ENCODE measurements at regions not wholly inside any gene's neighbourhood (a gene's known extent, or its start where the extent isn't known, plus 50 kb on each side); places are given as distances from the start of the nearest gene placed in this dataset.

DNA sequence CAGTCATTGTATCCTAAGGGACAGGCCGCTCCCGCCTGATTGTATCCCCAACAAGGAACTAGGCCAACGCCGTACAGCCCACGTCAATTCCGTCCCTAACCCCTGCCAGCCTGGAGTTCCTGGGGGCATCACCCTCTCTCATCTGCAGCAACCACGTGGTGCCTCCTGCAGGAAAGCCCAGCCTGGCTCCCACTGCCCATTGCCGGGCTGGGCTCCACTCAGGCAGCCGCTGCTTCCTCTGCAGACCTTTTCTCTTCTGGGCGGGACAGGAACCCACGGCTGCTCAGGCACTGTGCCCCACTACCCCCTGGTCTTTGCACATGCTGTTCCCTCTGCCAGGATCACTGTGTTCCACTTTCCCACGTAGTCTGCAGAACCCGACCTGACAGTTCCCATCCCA lies 212.2 kb downstream of the TFCP2L1 start:
- Histone ChIP-seq H3K4me1 (ENCODE audit: insufficient read depth) (peaks cover 9% of the 10 kb centered on the region), H3K9me2 (replicated peaks; ENCODE audit: insufficient read depth) (no peaks in the 10 kb centered on the region), H3K4me2 (no peak overlapping the region), H3K9me3 (ENCODE audit: low read depth) (no peaks in the 10 kb centered on the region), H4K20me1 (ENCODE audit: insufficient read depth, poor library complexity, severe bottlenecking) (no peaks in the 10 kb centered on the region), H2AFZ (no peak overlapping the region), H3K4me3 (no peak overlapping the region), H3K27me3 (peaks cover 38% of the 10 kb centered on the region), H3K27ac (no peak overlapping the region), H3K36me3 (replicated peaks; ENCODE audit: insufficient read depth, low read depth) (no peaks in the 10 kb centered on the region), H3K79me2 (no peaks in the 10 kb centered on the region)
- no peak for DNase-seq (ENCODE audit: low spot score)
- WGBS (ENCODE audit: low lambda C conversion rate, missing lambda C conversion rate) = 89% methylated on average over 13 of the region's 13 CpGs
- TF ChIP-seq, protein P1, sequence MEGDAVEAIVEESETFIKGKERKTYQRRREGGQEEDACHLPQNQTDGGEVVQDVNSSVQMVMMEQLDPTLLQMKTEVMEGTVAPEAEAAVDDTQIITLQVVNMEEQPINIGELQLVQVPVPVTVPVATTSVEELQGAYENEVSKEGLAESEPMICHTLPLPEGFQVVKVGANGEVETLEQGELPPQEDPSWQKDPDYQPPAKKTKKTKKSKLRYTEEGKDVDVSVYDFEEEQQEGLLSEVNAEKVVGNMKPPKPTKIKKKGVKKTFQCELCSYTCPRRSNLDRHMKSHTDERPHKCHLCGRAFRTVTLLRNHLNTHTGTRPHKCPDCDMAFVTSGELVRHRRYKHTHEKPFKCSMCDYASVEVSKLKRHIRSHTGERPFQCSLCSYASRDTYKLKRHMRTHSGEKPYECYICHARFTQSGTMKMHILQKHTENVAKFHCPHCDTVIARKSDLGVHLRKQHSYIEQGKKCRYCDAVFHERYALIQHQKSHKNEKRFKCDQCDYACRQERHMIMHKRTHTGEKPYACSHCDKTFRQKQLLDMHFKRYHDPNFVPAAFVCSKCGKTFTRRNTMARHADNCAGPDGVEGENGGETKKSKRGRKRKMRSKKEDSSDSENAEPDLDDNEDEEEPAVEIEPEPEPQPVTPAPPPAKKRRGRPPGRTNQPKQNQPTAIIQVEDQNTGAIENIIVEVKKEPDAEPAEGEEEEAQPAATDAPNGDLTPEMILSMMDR (IDR thresholded peaks at IDR 0.05; ENCODE audit: poor library complexity) = no peak
- TF ChIP-seq EZH2 (IDR thresholded peaks at IDR 0.05; ENCODE audit: borderline replicate concordance) (no peak), EZH2phosphoT487 (IDR thresholded peaks at IDR 0.05; ENCODE audit: low read depth, severe bottlenecking, unreplicated experiment) (no peak)

DNA sequence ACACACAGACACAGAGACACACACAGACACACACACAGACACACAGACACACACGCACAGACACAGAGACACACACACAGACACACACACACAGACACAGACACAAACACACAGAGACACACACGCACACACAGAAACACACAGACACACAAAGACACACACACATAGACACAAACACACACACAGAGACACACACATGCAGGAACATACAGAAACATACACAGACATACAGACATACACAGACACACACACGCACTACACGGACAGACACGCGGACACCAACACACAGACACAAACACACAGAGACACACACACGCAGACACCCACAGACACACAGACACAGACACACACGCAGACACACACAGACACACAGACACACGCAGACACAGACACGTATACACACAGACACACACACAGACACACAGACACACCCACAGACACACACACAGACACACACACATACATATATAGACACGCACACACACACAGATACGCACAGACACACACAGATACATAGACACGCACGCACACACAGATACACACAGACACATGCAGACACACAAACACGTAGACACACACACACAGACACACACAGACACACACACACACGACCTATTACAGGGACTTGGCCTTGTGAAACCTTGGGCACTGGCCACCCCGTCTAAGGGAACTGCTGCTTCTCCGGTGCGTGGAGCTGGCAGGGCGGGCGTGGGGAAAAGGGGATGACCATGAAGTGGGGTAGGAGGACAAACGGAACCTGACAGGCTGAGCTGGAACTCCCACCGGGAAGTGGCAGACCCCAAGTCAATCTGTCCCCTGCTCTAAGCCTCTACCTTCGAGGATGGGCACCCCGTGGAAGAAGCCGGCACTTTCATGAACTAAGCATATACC lies 211.4 kb downstream of the TFCP2L1 start:
- Histone ChIP-seq H3K79me2 (no peaks in the 10 kb centered on the region), H2AFZ (no peak overlapping the region), H3K27ac (no peak overlapping the region), H3K27me3 (peaks cover 38% of the 10 kb centered on the region), H3K36me3 (replicated peaks; ENCODE audit: insufficient read depth, low read depth) (no peaks in the 10 kb centered on the region), H4K20me1 (ENCODE audit: insufficient read depth, poor library complexity, severe bottlenecking) (no peaks in the 10 kb centered on the region), H3K9me3 (ENCODE audit: low read depth) (no peaks in the 10 kb centered on the region), H3K4me3 (no peak overlapping the region), H3K4me2 (no peak overlapping the region), H3K9me2 (replicated peaks; ENCODE audit: insufficient read depth) (no peaks in the 10 kb centered on the region), H3K4me1 (ENCODE audit: insufficient read depth) (peaks cover 9% of the 10 kb centered on the region)
- 92% methylated on average over 26 of the region's 26 CpGs for WGBS (ENCODE audit: low lambda C conversion rate, missing lambda C conversion rate)
- DNase-seq (ENCODE audit: low spot score) = no peak
- TF ChIP-seq, protein P1 (IDR thresholded peaks at IDR 0.05; ENCODE audit: poor library complexity) = no peak
- TF ChIP-seq EZH2phosphoT487 (IDR thresholded peaks at IDR 0.05; ENCODE audit: low read depth, severe bottlenecking, unreplicated experiment) = no peak
- TF ChIP-seq EZH2 (IDR thresholded peaks at IDR 0.05; ENCODE audit: borderline replicate concordance) = no peak

DNA sequence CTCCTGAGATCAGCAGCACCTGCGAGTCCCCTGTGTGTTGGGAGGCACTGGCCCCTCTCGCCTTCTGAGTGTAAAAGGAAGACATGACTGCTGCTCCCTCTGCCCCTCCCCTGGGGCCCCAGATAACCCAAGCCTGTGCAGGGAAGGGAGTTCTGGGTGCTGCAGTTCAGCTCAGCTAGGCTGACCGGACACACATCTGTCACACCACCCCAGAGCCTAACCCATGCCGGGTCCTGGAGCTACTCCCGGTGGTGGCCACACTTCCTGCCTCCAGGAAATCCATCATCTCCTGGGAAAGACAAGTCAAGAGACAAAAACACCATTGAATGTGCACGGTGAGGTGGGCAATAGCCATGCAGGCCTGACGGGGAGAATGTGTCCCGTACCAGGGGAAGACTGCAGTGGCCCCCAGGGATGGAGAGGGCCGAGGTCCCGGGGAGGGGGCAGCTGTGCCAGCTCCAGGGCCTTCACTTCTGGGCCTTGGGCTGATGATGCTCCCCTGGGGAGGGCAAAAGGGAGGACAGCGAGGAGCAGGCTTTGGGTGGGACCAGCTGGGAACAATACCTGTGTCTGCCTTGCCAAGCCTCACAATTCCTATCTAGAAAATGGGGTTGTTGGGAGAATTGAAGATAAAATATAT lies 210.6 kb downstream of the TFCP2L1 start:
- TF ChIP-seq EZH2phosphoT487 (IDR thresholded peaks at IDR 0.05; ENCODE audit: low read depth, severe bottlenecking, unreplicated experiment) (no peak), EZH2 (IDR thresholded peaks at IDR 0.05; ENCODE audit: borderline replicate concordance) (no peak)
- TF ChIP-seq, protein P1 (IDR thresholded peaks at IDR 0.05; ENCODE audit: poor library complexity) = no peak
- H3K9me3 ChIP-seq (ENCODE audit: low read depth) = no peaks in the 10 kb centered on the region
- H4K20me1 ChIP-seq (ENCODE audit: insufficient read depth, poor library complexity, severe bottlenecking) = no peaks in the 10 kb centered on the region
- H3K27me3 ChIP-seq = peaks cover 41% of the 10 kb centered on the region
- no peaks in the 10 kb centered on the region for H3K36me3 ChIP-seq (replicated peaks; ENCODE audit: insufficient read depth, low read depth)
- peaks cover 9% of the 10 kb centered on the region for H3K4me1 ChIP-seq (ENCODE audit: insufficient read depth)
- no peak overlapping the region for H2AFZ ChIP-seq
- 65% methylated on average over 11 of the region's 11 CpGs for WGBS (ENCODE audit: low lambda C conversion rate, missing lambda C conversion rate)
- no peak overlapping the region for H3K4me3 ChIP-seq
- H3K9me2 ChIP-seq (replicated peaks; ENCODE audit: insufficient read depth) = no peaks in the 10 kb centered on the region
- no peaks in the 10 kb centered on the region for H3K79me2 ChIP-seq
- DNase-seq (ENCODE audit: low spot score) = no peak
- H3K27ac ChIP-seq = no peak overlapping the region
- H3K4me2 ChIP-seq = no peak overlapping the region
